WTC11 (cell line): ENCODE measurements at regions not wholly inside any gene's neighbourhood (a gene's known extent, or its start where the extent isn't known, plus 50 kb on each side); places are given as distances from the start of the nearest gene placed in this dataset.

Experiments
- ATAC-seq: fragments of 200-7000 bp; cut with Tn5 transposase; 2 replicates; pipeline ENCODE4 v1.10.0; 2021; ENCODE audit warnings: mild to moderate bottlenecking, moderate library complexity
- CTCF ChIA-PET: fragments of 300-600 bp; sonication (Branson Sonifier 250); formaldehyde crosslinking; loops from one replicate; lab custom pipeline; 2021; ENCODE audit warnings: antibody characterized with exemption; lab: Charles Lee
- POLR2A ChIA-PET: fragments of 350-600 bp; sonication (Branson Sonifier 250); formaldehyde crosslinking; loops from one replicate; lab custom pipeline; 2021; ENCODE audit warnings: antibody characterized with exemption; lab: Charles Lee
- DNase-seq: peaks from one replicate; pipeline ENCODE4 v3.0.0; 2021; ENCODE audit warnings: low spot score
- H3K27ac Mint-ChIP-seq: 2 replicates; pipeline ENCODE4 v1.8.0; 2021; ENCODE audit warnings: mixed read lengths
- H3K27me3 Mint-ChIP-seq: 2 replicates; pipeline ENCODE4 v1.8.0; 2021; ENCODE audit warnings: low read depth, mild to moderate bottlenecking, moderate library complexity, mixed read lengths
- H3K36me3 Mint-ChIP-seq: 2 replicates; pipeline ENCODE4 v1.8.0; 2021; ENCODE audit warnings: mixed read lengths
- H3K4me1 Mint-ChIP-seq: 2 replicates; pipeline ENCODE4 v1.8.0; 2022; ENCODE audit warnings: mixed read lengths
- H3K4me3 Mint-ChIP-seq: 2 replicates; pipeline ENCODE4 v1.8.0; 2021; ENCODE audit warnings: mild to moderate bottlenecking, moderate library complexity, mixed read lengths
- H3K9me3 Mint-ChIP-seq: 2 replicates; pipeline ENCODE4 v1.8.0; 2021; ENCODE audit warnings: mixed read lengths
- AFF4 ChIP-seq: sonication (generic); formaldehyde crosslinking; IDR thresholded peaks from 2 replicates; pipeline ENCODE4 v1.8.1; 2023; ENCODE audit warnings: mild to moderate bottlenecking, missing genetic modification reagents, borderline replicate concordance
- E2F5 ChIP-seq: sonication (generic); formaldehyde crosslinking; IDR thresholded peaks from 2 replicates; pipeline ENCODE4 v1.8.1; 2022; ENCODE audit warnings: mild to moderate bottlenecking, moderate library complexity, missing genetic modification reagents
- ELF4 ChIP-seq: sonication (generic); formaldehyde crosslinking; IDR thresholded peaks from 2 replicates; pipeline ENCODE4 v1.8.1; 2022; ENCODE audit warnings: low read depth, mild to moderate bottlenecking, moderate library complexity, missing genetic modification reagents
- FOXJ3 ChIP-seq: sonication (generic); formaldehyde crosslinking; IDR thresholded peaks from 2 replicates; pipeline ENCODE4 v1.9.0; 2021; ENCODE audit warnings: missing genetic modification reagents, mild to moderate bottlenecking, borderline replicate concordance
- SMAD4 ChIP-seq: sonication (generic); formaldehyde crosslinking; IDR thresholded peaks from 2 replicates; pipeline ENCODE4 v1.8.0; 2022; ENCODE audit warnings: mild to moderate bottlenecking, missing genetic modification reagents
- ZNF317 ChIP-seq: sonication (generic); formaldehyde crosslinking; IDR thresholded peaks from 2 replicates; pipeline ENCODE4 v1.8.1; 2023; ENCODE audit warnings: low read depth, mild to moderate bottlenecking, moderate library complexity, missing genetic modification reagents, borderline replicate concordance
- ZNF671 ChIP-seq: fragments of 250-450 bp; sonication (Bioruptor Pico); IDR thresholded peaks from 2 replicates; pipeline ENCODE4 v1.8.0; 2021; ENCODE audit warnings: mild to moderate bottlenecking
- TF ChIP-seq, protein P1 (sequence below): fragments of 250-450 bp; sonication (Bioruptor Pico); IDR thresholded peaks from 2 replicates; pipeline ENCODE4 v1.9.0; 2021; ENCODE audit warnings: mild to moderate bottlenecking, borderline replicate concordance
- TF ChIP-seq, protein P2 (sequence below): sonication (generic); formaldehyde crosslinking; IDR thresholded peaks from 2 replicates; pipeline ENCODE4 v1.8.1; 2023; ENCODE audit warnings: mild to moderate bottlenecking, missing genetic modification reagents
- TF ChIP-seq, protein P3 (sequence below): sonication (generic); formaldehyde crosslinking; IDR thresholded peaks from 2 replicates; pipeline ENCODE4 v1.8.1; 2023; ENCODE audit warnings: mild to moderate bottlenecking, missing genetic modification reagents

GRCh38 chr1:198829356-198829755, 190.5 kb downstream of the PTPRC start:
- ATAC-seq, result no peak

DNA sequence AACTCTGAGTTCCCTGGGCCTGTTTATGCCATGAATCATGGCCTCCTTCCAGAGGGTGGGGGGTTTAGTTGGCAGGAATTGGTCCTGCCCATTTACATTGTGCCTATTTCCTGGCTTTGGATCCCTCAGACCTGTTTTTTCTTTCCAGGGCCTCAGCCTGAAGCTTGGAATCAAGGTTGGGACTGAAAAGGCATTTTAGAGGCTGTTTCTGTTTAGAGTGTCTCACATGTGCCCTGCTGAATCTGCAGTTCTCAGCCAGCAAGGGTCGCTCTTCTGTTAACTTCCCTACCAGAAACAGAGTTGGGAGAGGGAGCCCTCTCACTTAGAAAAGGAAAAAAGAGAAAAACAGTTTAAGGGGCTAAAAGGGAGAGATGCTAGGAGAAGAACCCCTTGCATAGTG, 191.1 kb downstream of the PTPRC start:
- Mint-ChIP-seq H3K4me1 (peaks cover 3% of the 10 kb centered on the region), H3K27me3 (no peaks in the 10 kb centered on the region), H3K36me3 (no peaks in the 10 kb centered on the region), H3K4me3 (no peak overlapping the region), H3K9me3 (no peaks in the 10 kb centered on the region; the same call in 1 of the 2 replicates), H3K27ac (no peak overlapping the region)
- ChIA-PET CTCF (interaction anchor here (0.9 to 1.4 kb wide), 4 partner anchors 9 to 634 kb away, joined by 3 to 4 read pairs (median 3); no protein-coding TSS in a partner anchor), POLR2A (no interaction called here)
- ATAC-seq, result peak; percentile 88
- peak; percentile 19 for DNase-seq
- TF ChIP-seq, protein P1, sequence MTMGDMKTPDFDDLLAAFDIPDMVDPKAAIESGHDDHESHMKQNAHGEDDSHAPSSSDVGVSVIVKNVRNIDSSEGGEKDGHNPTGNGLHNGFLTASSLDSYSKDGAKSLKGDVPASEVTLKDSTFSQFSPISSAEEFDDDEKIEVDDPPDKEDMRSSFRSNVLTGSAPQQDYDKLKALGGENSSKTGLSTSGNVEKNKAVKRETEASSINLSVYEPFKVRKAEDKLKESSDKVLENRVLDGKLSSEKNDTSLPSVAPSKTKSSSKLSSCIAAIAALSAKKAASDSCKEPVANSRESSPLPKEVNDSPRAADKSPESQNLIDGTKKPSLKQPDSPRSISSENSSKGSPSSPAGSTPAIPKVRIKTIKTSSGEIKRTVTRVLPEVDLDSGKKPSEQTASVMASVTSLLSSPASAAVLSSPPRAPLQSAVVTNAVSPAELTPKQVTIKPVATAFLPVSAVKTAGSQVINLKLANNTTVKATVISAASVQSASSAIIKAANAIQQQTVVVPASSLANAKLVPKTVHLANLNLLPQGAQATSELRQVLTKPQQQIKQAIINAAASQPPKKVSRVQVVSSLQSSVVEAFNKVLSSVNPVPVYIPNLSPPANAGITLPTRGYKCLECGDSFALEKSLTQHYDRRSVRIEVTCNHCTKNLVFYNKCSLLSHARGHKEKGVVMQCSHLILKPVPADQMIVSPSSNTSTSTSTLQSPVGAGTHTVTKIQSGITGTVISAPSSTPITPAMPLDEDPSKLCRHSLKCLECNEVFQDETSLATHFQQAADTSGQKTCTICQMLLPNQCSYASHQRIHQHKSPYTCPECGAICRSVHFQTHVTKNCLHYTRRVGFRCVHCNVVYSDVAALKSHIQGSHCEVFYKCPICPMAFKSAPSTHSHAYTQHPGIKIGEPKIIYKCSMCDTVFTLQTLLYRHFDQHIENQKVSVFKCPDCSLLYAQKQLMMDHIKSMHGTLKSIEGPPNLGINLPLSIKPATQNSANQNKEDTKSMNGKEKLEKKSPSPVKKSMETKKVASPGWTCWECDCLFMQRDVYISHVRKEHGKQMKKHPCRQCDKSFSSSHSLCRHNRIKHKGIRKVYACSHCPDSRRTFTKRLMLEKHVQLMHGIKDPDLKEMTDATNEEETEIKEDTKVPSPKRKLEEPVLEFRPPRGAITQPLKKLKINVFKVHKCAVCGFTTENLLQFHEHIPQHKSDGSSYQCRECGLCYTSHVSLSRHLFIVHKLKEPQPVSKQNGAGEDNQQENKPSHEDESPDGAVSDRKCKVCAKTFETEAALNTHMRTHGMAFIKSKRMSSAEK (CRISPR knock-in tag), result no peak
- no peak for TF ChIP-seq FOXJ3 (CRISPR knock-in tag)
- TF ChIP-seq, protein P2, sequence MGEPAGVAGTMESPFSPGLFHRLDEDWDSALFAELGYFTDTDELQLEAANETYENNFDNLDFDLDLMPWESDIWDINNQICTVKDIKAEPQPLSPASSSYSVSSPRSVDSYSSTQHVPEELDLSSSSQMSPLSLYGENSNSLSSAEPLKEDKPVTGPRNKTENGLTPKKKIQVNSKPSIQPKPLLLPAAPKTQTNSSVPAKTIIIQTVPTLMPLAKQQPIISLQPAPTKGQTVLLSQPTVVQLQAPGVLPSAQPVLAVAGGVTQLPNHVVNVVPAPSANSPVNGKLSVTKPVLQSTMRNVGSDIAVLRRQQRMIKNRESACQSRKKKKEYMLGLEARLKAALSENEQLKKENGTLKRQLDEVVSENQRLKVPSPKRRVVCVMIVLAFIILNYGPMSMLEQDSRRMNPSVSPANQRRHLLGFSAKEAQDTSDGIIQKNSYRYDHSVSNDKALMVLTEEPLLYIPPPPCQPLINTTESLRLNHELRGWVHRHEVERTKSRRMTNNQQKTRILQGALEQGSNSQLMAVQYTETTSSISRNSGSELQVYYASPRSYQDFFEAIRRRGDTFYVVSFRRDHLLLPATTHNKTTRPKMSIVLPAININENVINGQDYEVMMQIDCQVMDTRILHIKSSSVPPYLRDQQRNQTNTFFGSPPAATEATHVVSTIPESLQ (CRISPR knock-in tag), result no peak
- no peak for TF ChIP-seq ELF4
- TF ChIP-seq SMAD4 (CRISPR knock-in tag), result no peak
- TF ChIP-seq, protein P3, sequence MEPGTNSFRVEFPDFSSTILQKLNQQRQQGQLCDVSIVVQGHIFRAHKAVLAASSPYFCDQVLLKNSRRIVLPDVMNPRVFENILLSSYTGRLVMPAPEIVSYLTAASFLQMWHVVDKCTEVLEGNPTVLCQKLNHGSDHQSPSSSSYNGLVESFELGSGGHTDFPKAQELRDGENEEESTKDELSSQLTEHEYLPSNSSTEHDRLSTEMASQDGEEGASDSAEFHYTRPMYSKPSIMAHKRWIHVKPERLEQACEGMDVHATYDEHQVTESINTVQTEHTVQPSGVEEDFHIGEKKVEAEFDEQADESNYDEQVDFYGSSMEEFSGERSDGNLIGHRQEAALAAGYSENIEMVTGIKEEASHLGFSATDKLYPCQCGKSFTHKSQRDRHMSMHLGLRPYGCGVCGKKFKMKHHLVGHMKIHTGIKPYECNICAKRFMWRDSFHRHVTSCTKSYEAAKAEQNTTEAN, result no peak
- TF ChIP-seq E2F5, result no peak

More at GRCh38 chr1:198829356-198829755, 190.5 kb downstream of the PTPRC start:
- H3K9me3 Mint-ChIP-seq, result no peaks in the 10 kb centered on the region; the same call in 1 of the 2 replicates
- TF ChIP-seq ZNF671 (CRISPR knock-in tag) (no peak), ZNF317 (CRISPR knock-in tag) (no peak), AFF4 (no peak)
- TF ChIP-seq, all 79 proteins: peak for 0
- ChIA-PET POLR2A (no interaction called here), CTCF (interaction anchor here (0.9 to 1.4 kb wide), 3 partner anchors 9 to 634 kb away, joined by 3 to 4 read pairs (median 3); no protein-coding TSS in a partner anchor)
- Mint-ChIP-seq H3K27ac (no peak overlapping the region), H3K4me1 (peaks cover 3% of the 10 kb centered on the region), H3K4me3 (no peak overlapping the region), H3K36me3 (no peaks in the 10 kb centered on the region), H3K27me3 (no peaks in the 10 kb centered on the region)
- DNase-seq, result no peak
